ENCODE measurements at regions not wholly inside any gene's neighbourhood (a gene's known extent, or its start where the extent isn't known, plus 50 kb on each side); places are given as distances from the start of the nearest gene placed in this dataset.
A peak's percentile ranks its signal among the peaks of the same experiment; 100 is the strongest.

- no peak for TF ChIP-seq JUND (IDR thresholded peaks at IDR 0.05; ENCODE audit: low read depth)
- no peak for DNase-seq (ENCODE audit: low read depth in 1 of 2, low spot score in 1 of 2)
- in situ Hi-C loops (cut with HindIII; ENCODE audit: low pct_unique_long_range_greater_than_20kb, low sequenced_read_pairs) = no loop called here
These were observed 55.6 kb upstream of the DLG1 start for GRCh38 chr3:197353867-197354567.

- peak in 1 of 2 experiments; percentile 91 for DNase-seq (ENCODE audit: low read depth in 1 of 2, low spot score in 1 of 2)
- in situ Hi-C loops (cut with HindIII; ENCODE audit: low pct_unique_long_range_greater_than_20kb, low sequenced_read_pairs) = no loop called here
- TF ChIP-seq JUND (IDR thresholded peaks at IDR 0.05; ENCODE audit: low read depth) = no peak
These were observed 54.8 kb upstream of the DLG1 start for GRCh38 chr3:197353001-197353866.

GRCh38 chr3:197352382-197352781 is 54.0 kb upstream of the DLG1 start:
- no peak for TF ChIP-seq JUND (IDR thresholded peaks at IDR 0.05; ENCODE audit: low read depth)
- peak in 1 of 2 experiments; percentile 71 for DNase-seq (ENCODE audit: low read depth in 1 of 2, low spot score in 1 of 2)
- in situ Hi-C loops (cut with HindIII; ENCODE audit: low pct_unique_long_range_greater_than_20kb, low sequenced_read_pairs) = no loop called here

GRCh38 chr3:197350446-197350845 is 52.0 kb upstream of the DLG1 start:
- TF ChIP-seq JUND (IDR thresholded peaks at IDR 0.05; ENCODE audit: low read depth) = no peak
- no peak for DNase-seq (ENCODE audit: low read depth in 1 of 2, low spot score in 1 of 2)
- in situ Hi-C loops (cut with HindIII; ENCODE audit: low pct_unique_long_range_greater_than_20kb, low sequenced_read_pairs) = no loop called here

DNA sequence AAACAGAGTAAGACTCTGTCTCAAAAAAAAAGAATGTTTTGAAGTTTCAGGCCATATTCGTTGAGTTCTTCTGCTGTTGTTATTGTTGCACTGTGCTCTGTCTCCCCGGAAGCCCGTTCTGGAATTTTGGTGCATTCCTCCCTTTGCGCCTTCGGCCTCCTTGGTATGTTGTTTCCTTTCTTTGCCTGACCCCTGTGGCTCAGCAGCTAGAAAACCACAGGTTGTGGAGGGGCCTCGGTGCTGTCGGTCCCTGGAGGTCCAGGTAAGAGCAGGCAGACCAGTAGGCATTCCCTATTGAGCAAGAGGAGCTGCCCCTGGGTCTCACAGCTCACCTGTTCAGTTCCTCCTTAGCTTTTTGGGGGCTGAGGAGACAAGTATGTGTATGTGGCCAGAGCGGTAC is 51.0 kb upstream of the DLG1 start:
- no peak for DNase-seq (ENCODE audit: low read depth in 1 of 2, low spot score in 1 of 2)
- in situ Hi-C loops (cut with HindIII; ENCODE audit: low pct_unique_long_range_greater_than_20kb, low sequenced_read_pairs) = no loop called here

More for the DNA sequence above, 51.0 kb upstream of the DLG1 start:
- TF ChIP-seq JUND (IDR thresholded peaks at IDR 0.05; ENCODE audit: low read depth) = no peak
